Activated CD8-positive, alpha-beta memory T cell treated with anti-CD3 and anti-CD28 coated beads, Interleukin-2, amount 10 ng/mL, durations not matched to agents 7 days and 5 days (primary cell): ENCODE measurements at regions not wholly inside any gene's neighbourhood (a gene's known extent, or its start where the extent isn't known, plus 50 kb on each side); places are given as distances from the start of the nearest gene placed in this dataset.
"Not testable (repeated sequence)": the region's sequence is repeated elsewhere in the genome, so short reads cannot be mapped to it uniquely, and the experiment has no call there.

Source experiments
- ATAC-seq: fragments of 150-1000 bp; cut with Tn5 transposase; one replicate; pipeline ENCODE4 v1.10.0; 2021; ENCODE audit warnings: moderate library complexity
- CTCF ChIA-PET: fragments of 350-600 bp; sonication (Branson Sonifier 250); formaldehyde crosslinking; loops from one replicate; lab custom pipeline; 2021; ENCODE audit warnings: antibody characterized with exemption; lab: Charles Lee
- DNase-seq: peaks from one replicate; pipeline ENCODE4 v3.0.0-alpha.2; 2020
- H3K27ac Mint-ChIP-seq: one replicate; pipeline ENCODE4 v1.8.0; 2021; ENCODE audit warnings: mild to moderate bottlenecking, mixed read lengths
- H3K27me3 Mint-ChIP-seq: one replicate; pipeline ENCODE4 v1.8.0; 2021; ENCODE audit warnings: mixed read lengths
- H3K36me3 Mint-ChIP-seq: one replicate; pipeline ENCODE4 v1.8.0; 2021; ENCODE audit warnings: mild to moderate bottlenecking, mixed read lengths
- H3K4me1 Mint-ChIP-seq: one replicate; pipeline ENCODE4 v1.8.0; 2021; ENCODE audit warnings: mixed read lengths
- H3K4me3 Mint-ChIP-seq: one replicate; pipeline ENCODE4 v1.8.0; 2021; ENCODE audit warnings: mild to moderate bottlenecking, moderate library complexity, mixed read lengths
- H3K9me3 Mint-ChIP-seq: one replicate; pipeline ENCODE4 v1.8.0; 2022; ENCODE audit warnings: low read depth, mixed read lengths

DNA sequence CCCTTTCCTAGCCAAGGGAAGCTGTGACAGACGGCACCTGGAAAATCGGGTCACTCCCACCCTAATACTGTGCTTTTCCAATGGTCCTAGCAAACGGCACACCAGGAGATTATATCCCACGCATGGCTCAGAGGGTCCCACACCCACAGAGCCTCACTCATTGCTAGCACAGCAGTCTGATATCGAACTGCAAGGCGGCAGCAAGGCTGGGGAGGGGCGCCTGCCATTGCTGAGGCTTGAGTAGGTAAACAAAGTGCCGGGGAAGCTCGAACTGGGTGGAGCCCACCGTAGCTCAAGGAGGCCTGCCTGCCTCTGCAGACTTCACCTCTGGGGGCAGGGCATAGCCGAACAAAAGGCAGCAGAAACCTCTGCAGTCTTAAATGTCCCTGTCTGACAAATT is 91.4 kb upstream of the HMGXB4 start:
- H3K27ac Mint-ChIP-seq, H3K27me3 Mint-ChIP-seq, H3K4me3 Mint-ChIP-seq, H3K9me3 Mint-ChIP-seq, H3K36me3 Mint-ChIP-seq, ATAC-seq, DNase-seq, H3K4me1 Mint-ChIP-seq: not testable (repeated sequence)
- CTCF ChIA-PET: interaction anchor here (1.3 kb wide), 1 partner anchor 15 kb away, joined by 4 read pairs; no protein-coding TSS in a partner anchor

DNA sequence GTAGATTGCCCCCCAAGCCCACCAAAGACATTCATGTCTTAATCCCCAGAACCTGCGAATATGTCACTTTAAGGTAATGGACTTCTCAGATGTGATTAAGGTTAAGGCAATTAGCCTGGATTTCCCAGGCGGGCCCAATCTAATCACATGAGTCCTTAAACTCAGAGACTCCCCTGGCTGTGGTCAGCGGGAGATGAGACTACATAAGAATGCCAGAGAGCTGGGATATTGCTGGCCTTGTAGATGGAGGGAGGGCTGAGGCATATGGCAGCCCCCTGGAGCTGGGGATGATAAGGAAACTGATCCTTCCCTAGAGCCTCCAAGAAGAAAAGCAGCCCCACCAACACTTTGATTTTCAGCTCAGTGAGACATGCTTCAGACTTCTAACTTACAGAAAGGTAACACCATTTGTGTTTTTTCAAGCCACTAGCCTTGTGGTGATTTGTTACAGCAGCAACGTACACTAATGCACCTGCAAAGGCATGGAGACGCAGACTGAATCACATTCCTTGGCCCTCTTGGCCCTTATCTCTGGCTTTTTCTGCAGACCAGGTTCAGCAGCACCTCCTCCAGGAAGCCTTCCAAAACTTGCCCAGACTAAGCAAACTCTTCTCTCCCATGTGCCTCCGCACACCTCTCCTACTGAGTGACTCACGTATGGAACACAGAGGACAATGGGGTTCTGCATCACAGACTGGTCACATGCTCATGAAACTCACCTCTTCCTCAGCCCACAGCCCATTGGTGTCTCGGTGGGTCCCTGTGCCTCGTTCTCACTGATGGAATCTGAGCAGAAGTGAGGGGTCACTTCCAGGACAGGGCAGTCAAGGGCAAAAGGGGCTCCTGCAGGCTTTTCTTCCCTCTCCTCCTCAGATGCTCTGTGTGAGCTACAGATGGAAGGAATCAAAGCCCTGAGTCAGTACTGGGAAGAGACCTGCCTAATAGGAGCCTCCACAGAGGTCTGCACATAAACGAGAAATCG is 86.3 kb upstream of the HMGXB4 start:
- CTCF ChIA-PET: no interaction called here
- ATAC-seq (no peak), DNase-seq (no peak)
- no peaks in the 10 kb centered on the region for H3K4me1 Mint-ChIP-seq
- H3K27ac Mint-ChIP-seq: no peak overlapping the region
- H3K36me3 Mint-ChIP-seq: no peaks in the 10 kb centered on the region
- peaks cover 13% of the 10 kb centered on the region for H3K27me3 Mint-ChIP-seq
- H3K4me3 Mint-ChIP-seq: no peak overlapping the region
- H3K9me3 Mint-ChIP-seq: no peaks in the 10 kb centered on the region

DNA sequence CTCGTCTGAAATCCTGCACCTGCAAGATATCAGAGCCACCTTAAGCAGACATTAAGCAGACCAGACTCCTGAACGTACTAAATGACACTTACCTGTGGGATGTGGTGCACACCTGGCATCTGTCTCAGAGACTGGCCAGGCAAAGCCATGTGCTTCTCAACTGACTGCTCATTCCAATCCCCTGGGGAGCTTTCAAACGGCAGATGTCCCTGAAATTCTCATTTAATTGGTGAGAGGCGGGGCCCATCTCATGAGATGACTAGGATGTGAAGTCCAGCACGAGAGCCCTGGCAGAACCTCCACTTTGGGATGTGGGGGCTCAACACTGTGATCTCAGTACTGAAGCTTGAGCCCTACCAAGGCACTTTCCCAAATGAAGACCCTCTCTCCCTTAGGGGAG is 84.9 kb upstream of the HMGXB4 start:
- H3K27ac Mint-ChIP-seq: no peak overlapping the region
- no peak for ATAC-seq
- no peak overlapping the region for H3K4me3 Mint-ChIP-seq
- DNase-seq: no peak
- no peaks in the 10 kb centered on the region for H3K36me3 Mint-ChIP-seq
- CTCF ChIA-PET: no interaction called here
- peaks cover 11% of the 10 kb centered on the region for H3K27me3 Mint-ChIP-seq
- H3K9me3 Mint-ChIP-seq: no peaks in the 10 kb centered on the region
- H3K4me1 Mint-ChIP-seq: no peaks in the 10 kb centered on the region

DNA sequence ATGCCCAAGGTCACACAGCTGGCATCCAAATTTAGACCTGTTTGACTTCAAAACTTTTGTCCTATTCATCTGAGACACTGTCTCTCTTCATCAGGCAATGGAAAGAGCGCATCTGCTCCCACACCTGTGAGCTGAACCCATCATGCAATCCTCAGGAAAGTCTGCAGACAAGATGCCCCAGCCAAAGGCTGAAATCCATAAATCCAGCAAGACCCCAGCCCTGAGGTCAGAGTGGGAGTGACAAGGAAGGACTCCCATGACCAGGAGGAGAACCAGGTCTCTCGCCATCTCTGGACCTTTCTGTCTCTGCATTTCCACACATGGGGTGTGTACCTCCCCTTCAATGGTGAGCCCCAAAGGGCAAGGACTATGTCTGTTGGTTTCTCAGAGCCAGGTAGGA is 83.6 kb upstream of the HMGXB4 start:
- Mint-ChIP-seq H3K27me3 (peaks cover 11% of the 10 kb centered on the region), H3K36me3 (no peaks in the 10 kb centered on the region), H3K4me1 (no peaks in the 10 kb centered on the region), H3K27ac (no peak overlapping the region), H3K4me3 (no peak overlapping the region), H3K9me3 (no peaks in the 10 kb centered on the region)
- CTCF ChIA-PET: no interaction called here
- no peak for DNase-seq
- ATAC-seq: no peak

DNA sequence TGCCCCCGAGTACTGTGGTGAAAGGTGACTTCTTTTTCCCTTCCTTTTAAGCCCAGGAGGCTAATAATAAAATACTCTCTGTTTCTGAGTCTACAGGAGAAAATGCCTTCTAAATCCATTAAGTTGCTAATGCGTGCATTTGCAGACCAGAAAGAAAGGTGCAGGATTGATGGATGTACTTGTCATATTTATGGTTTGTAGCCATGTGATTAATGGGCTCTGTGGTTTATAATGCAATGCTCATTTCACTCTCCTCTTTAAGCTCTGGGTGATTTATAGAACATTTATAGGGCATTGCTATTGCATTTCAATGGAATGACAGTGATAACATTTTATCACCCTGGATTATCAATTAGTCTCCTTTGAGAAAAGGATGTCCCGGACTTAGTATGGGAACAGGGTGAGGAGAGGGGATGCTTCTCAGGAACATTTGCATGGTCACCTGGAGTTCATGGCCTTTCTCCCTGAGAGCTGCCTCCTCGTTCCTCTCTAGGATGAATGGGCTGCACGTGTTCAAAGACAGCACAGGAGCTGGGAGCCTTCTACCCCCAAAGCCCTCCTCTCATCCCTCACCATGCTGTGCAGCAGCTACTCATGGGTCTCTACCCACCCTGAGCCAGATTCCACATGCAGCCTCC is 82.8 kb upstream of the HMGXB4 start:
- CTCF ChIA-PET: no interaction called here
- H3K36me3 Mint-ChIP-seq: no peaks in the 10 kb centered on the region
- no peak overlapping the region for H3K4me3 Mint-ChIP-seq
- H3K27me3 Mint-ChIP-seq: peaks cover 11% of the 10 kb centered on the region
- no peaks in the 10 kb centered on the region for H3K4me1 Mint-ChIP-seq
- no peak for ATAC-seq
- no peak for DNase-seq
- no peaks in the 10 kb centered on the region for H3K9me3 Mint-ChIP-seq
- H3K27ac Mint-ChIP-seq: no peak overlapping the region

DNA sequence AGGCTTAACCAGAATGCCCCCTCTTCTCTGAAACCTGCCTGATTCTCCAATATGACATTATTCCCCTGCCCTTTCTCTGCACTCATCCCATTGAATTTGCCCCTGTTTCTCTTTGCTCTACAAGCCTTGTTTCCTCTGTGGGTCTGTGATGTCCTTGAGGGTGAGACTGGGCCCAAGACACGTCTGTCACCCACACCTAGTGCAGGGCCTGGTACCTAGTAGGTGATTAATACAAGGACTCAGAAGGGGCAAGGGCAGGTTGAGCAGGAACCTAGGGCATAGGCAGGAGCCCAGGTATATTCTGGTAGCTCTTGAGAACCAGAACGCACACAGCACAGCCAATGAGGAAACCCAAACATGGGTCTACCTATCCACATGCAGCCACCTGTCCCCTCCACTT is 81.9 kb upstream of the HMGXB4 start:
- no peak for ATAC-seq
- Mint-ChIP-seq H3K4me3 (no peak overlapping the region), H3K36me3 (no peaks in the 10 kb centered on the region), H3K9me3 (no peaks in the 10 kb centered on the region), H3K4me1 (no peaks in the 10 kb centered on the region), H3K27ac (no peak overlapping the region), H3K27me3 (peaks cover 11% of the 10 kb centered on the region)
- DNase-seq: no peak
- CTCF ChIA-PET: no interaction called here

DNA sequence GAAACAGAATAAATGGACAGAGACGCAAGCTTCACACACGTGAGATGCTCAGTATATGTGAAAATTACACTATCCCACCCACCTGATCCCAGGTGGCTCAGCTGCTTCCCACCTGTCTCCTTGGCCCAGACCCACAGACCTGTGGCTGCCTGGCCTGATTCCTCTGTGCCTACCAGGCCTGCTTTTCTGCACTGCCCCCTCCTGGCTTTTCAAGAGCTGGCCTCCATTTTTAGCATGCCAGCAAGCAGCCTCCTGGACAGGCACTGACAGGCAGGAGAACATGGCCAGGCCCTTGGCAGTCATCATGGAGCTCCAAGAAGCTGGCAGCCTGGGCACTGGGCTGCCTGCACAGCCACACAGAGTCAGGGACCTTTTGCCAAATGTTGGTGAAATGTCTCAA is 79.5 kb upstream of the HMGXB4 start:
- Mint-ChIP-seq H3K36me3 (no peaks in the 10 kb centered on the region), H3K9me3 (no peaks in the 10 kb centered on the region), H3K4me1 (no peaks in the 10 kb centered on the region), H3K27ac (no peak overlapping the region), H3K27me3 (peaks cover 9% of the 10 kb centered on the region), H3K4me3 (no peak overlapping the region)
- CTCF ChIA-PET: interaction anchor here (1.4 kb wide), 1 partner anchor 40 kb away, joined by 3 read pairs; no protein-coding TSS in a partner anchor
- ATAC-seq: no peak
- DNase-seq: no peak

DNA sequence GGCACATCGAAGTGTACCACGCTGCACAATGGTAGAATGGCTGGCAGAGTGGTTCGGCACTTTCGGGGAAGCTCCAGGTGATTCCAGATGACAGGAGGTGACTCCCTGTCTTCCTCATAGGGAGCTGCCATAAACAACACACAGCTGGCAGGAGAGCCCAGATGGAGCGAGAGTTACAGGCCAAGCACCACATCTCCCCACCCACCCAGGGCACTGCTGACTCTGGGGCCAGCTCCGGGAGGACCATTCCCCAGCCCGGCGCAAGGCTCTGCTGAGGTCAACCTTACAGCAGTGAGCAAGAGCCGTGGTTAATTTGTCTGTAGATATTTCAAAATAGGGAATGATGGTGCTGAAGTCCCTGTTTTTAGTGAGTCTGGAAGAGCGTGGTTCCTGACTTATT is 78.8 kb upstream of the HMGXB4 start:
- Mint-ChIP-seq H3K9me3 (no peaks in the 10 kb centered on the region), H3K4me1 (no peaks in the 10 kb centered on the region), H3K27me3 (peaks cover 9% of the 10 kb centered on the region), H3K4me3 (no peak overlapping the region), H3K36me3 (no peaks in the 10 kb centered on the region), H3K27ac (no peak overlapping the region)
- DNase-seq (no peak), ATAC-seq (no peak)
- CTCF ChIA-PET: interaction anchor here (1.4 kb wide), 1 partner anchor 40 kb away, joined by 3 read pairs; no protein-coding TSS in a partner anchor

DNA sequence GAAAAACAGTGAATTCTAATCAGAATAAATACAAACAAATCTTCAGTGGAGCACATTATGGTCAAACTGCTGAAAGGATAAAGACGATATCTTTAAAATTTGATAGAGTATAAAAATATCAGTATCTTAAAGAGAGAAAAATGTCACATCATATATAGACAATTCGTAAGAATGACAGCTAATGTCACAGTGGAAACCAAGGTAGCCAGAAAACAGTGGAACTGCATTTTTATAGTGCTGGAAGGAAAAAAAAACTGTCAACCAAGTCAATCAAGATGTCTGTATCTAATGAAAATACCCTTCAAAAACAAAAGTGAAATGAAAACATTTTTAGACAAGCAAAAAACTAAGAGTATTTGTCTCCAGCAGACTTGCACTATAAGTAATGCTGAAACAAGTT is 73.4 kb upstream of the HMGXB4 start:
- H3K4me3 Mint-ChIP-seq: no peak overlapping the region

DNA sequence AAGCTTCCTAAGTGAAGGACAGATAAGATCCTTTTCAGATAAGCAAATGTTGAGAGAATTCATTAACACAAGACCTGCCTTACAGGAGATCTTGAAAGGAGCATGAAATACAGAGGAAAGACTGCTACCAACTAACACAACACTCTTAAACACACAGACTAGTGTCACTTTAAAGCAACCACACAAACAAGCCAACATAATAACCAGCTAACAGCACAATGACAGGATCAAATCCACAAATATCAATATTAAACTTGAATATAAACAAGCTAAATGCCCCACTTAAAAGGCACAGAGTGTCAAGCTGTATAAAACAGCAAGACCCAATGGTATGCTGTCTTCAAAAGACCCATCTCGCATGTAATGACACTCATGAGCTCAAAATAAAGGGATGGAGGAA is 70.8 kb upstream of the HMGXB4 start:
- Mint-ChIP-seq H3K4me3 (no peak overlapping the region), H3K27ac (no peak overlapping the region), H3K36me3 (peaks cover 1% of the 10 kb centered on the region), H3K9me3 (no peaks in the 10 kb centered on the region), H3K4me1 (no peaks in the 10 kb centered on the region), H3K27me3 (no peaks in the 10 kb centered on the region)
- CTCF ChIA-PET: no interaction called here
- ATAC-seq (no peak), DNase-seq (no peak)

More for the DNA sequence above, 73.4 kb upstream of the HMGXB4 start:
- Mint-ChIP-seq H3K27ac (no peak overlapping the region), H3K4me1 (no peaks in the 10 kb centered on the region), H3K27me3 (no peaks in the 10 kb centered on the region), H3K36me3 (no peaks in the 10 kb centered on the region), H3K9me3 (no peaks in the 10 kb centered on the region)
- DNase-seq (no peak), ATAC-seq (no peak)
- CTCF ChIA-PET: no interaction called here

DNA sequence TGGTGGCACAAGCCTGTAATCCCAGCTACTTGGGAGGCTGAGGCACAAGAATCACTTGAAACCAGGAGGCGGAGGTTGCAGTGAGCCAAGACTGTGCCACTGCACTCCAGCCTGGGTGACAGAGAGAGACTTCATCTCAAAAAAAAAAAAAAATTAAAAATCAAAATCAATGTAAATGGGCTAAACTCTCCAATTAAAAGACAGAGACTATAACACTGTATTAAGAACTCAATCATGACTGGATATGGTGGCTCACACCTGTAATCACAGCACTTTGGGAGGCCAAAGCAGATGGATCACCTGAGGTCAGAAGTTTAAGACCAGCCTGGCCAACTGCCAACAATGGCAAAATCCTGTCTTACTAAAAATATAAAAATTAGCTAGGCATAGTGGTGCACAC is 68.4 kb upstream of the HMGXB4 start:
- H3K27me3 Mint-ChIP-seq, H3K27ac Mint-ChIP-seq, H3K4me3 Mint-ChIP-seq, H3K4me1 Mint-ChIP-seq, ATAC-seq, H3K9me3 Mint-ChIP-seq, DNase-seq, H3K36me3 Mint-ChIP-seq, CTCF ChIA-PET: not testable (repeated sequence)

DNA sequence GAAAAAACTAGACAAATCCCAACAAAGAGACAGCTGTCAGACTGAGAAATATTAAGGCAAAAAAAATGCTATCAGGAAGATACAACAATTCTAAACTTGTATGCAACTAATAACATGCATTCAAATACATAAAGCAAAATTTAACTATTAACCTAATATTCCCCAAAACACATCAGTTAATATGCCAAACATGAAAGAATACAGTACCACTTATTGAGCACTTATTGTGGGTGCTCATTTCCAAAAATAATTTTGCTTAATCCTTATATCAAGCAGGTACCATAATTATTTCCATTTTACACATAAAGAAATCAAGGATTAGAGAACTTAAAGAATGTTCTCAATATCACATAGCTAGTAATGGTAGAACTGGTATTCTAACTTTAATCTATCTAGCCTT is 67.7 kb upstream of the HMGXB4 start:
- CTCF ChIA-PET: interaction anchor here (1.3 kb wide), 1 partner anchor 17 kb away, joined by 4 read pairs; no protein-coding TSS in a partner anchor

DNA sequence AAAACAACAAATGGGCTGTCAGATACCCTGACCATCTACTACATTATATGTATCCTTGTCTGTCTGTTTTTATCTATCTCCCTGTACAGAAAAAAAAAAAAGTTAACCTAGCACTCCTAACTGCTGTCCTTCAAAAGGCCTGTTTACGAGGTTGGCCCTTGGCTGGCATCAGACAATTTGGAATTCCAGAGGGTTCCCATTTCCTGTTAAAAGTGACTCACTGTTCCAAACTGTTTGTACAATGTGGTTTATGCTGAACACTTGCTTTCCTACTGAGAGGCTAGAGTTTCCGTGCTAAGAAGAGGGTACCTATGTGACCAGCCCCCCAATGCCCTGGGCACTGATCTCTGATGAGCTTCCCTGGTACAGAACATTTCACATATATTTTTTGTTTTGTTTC is 65.9 kb upstream of the HMGXB4 start:
- ATAC-seq: no peak

More for the DNA sequence above, 67.7 kb upstream of the HMGXB4 start:
- H3K27ac Mint-ChIP-seq: no peak overlapping the region
- H3K36me3 Mint-ChIP-seq: peaks cover 2% of the 10 kb centered on the region
- ATAC-seq: no peak
- H3K4me1 Mint-ChIP-seq: no peaks in the 10 kb centered on the region
- no peak for DNase-seq
- no peaks in the 10 kb centered on the region for H3K9me3 Mint-ChIP-seq
- no peak overlapping the region for H3K4me3 Mint-ChIP-seq
- H3K27me3 Mint-ChIP-seq: no peaks in the 10 kb centered on the region

More for the DNA sequence above, 65.9 kb upstream of the HMGXB4 start:
- Mint-ChIP-seq H3K36me3 (peaks cover 2% of the 10 kb centered on the region), H3K27ac (no peak overlapping the region), H3K4me3 (no peak overlapping the region), H3K9me3 (no peaks in the 10 kb centered on the region), H3K4me1 (no peaks in the 10 kb centered on the region), H3K27me3 (no peaks in the 10 kb centered on the region)
- DNase-seq: no peak
- CTCF ChIA-PET: no interaction called here
